ENCODE measurements at regions not wholly inside any gene's neighbourhood (a gene's known extent, or its start where the extent isn't known, plus 50 kb on each side); places are given as distances from the start of the nearest gene placed in this dataset.
"Not testable (repeated sequence)": the region's sequence is repeated elsewhere in the genome, so short reads cannot be mapped to it uniquely, and the experiment has no call there.

GRCh38 chr1:95297906-95298305 lies 63.9 kb downstream of the RWDD3 start:
- DNase-seq (ENCODE audit: extremely low read depth, low read depth): not testable (repeated sequence)

GRCh38 chr1:95301091-95301490 lies 67.1 kb downstream of the RWDD3 start:
- DNase-seq (ENCODE audit: extremely low read depth, low read depth): no peak

GRCh38 chr1:95301614-95302013 lies 67.6 kb downstream of the RWDD3 start:
- no peak for DNase-seq (ENCODE audit: extremely low read depth, low read depth)

GRCh38 chr1:95304803-95305202 lies 70.8 kb downstream of the RWDD3 start:
- no peak for DNase-seq (ENCODE audit: extremely low read depth, low read depth)

GRCh38 chr1:95308276-95309030 lies 74.4 kb downstream of the RWDD3 start:
- no peak for DNase-seq (ENCODE audit: extremely low read depth, low read depth)

GRCh38 chr1:95309031-95309471 lies 75.0 kb downstream of the RWDD3 start:
- peak; percentile 13 for DNase-seq (ENCODE audit: extremely low read depth, low read depth)

GRCh38 chr1:95311014-95311413 lies 77.0 kb downstream of the RWDD3 start:
- DNase-seq (ENCODE audit: extremely low read depth, low read depth): no peak

GRCh38 chr1:95311762-95312161 lies 77.8 kb downstream of the RWDD3 start:
- no peak for DNase-seq (ENCODE audit: extremely low read depth, low read depth)

GRCh38 chr1:95312181-95312580 lies 78.2 kb downstream of the RWDD3 start:
- DNase-seq (ENCODE audit: extremely low read depth, low read depth): no peak

- DNase-seq (ENCODE audit: extremely low read depth, low read depth): no peak
Observed at GRCh38 chr1:95313527-95313926, 79.5 kb downstream of the RWDD3 start.

GRCh38 chr1:95321531-95321930 lies 87.5 kb downstream of the RWDD3 start:
- no peak for DNase-seq (ENCODE audit: extremely low read depth, low read depth)

GRCh38 chr1:95323123-95323522 lies 89.1 kb downstream of the RWDD3 start:
- DNase-seq (ENCODE audit: extremely low read depth, low read depth): no peak

GRCh38 chr1:95325349-95325748 lies 91.3 kb downstream of the RWDD3 start:
- no peak for DNase-seq (ENCODE audit: extremely low read depth, low read depth)

GRCh38 chr1:95326023-95326422 lies 92.0 kb downstream of the RWDD3 start:
- no peak for DNase-seq (ENCODE audit: extremely low read depth, low read depth)

GRCh38 chr1:95332754-95333153 lies 98.7 kb downstream of the RWDD3 start:
- DNase-seq (ENCODE audit: extremely low read depth, low read depth): no peak

- no peak for DNase-seq (ENCODE audit: extremely low read depth, low read depth)
Observed at GRCh38 chr1:95339377-95339776, 105.4 kb downstream of the RWDD3 start.

GRCh38 chr1:95340061-95340460 lies 106.1 kb downstream of the RWDD3 start:
- DNase-seq (ENCODE audit: extremely low read depth, low read depth): no peak

- DNase-seq (ENCODE audit: extremely low read depth, low read depth): no peak
Observed at GRCh38 chr1:95352767-95353166, 118.8 kb downstream of the RWDD3 start.

GRCh38 chr1:95353194-95353593 lies 119.2 kb downstream of the RWDD3 start:
- DNase-seq (ENCODE audit: extremely low read depth, low read depth): no peak

- no peak for DNase-seq (ENCODE audit: extremely low read depth, low read depth)
Observed at GRCh38 chr1:95364546-95364945, 130.5 kb downstream of the RWDD3 start.

- DNase-seq (ENCODE audit: extremely low read depth, low read depth): no peak
Observed at GRCh38 chr1:95366498-95366897, 132.5 kb downstream of the RWDD3 start.

- no peak for DNase-seq (ENCODE audit: extremely low read depth, low read depth)
Observed at GRCh38 chr1:95368178-95368577, 134.2 kb downstream of the RWDD3 start.
